ENCODE measurements at regions not wholly inside any gene's neighbourhood (a gene's known extent, or its start where the extent isn't known, plus 50 kb on each side); places are given as distances from the start of the nearest gene placed in this dataset.
A peak's percentile ranks its signal among the peaks of the same experiment; 100 is the strongest.

DNA sequence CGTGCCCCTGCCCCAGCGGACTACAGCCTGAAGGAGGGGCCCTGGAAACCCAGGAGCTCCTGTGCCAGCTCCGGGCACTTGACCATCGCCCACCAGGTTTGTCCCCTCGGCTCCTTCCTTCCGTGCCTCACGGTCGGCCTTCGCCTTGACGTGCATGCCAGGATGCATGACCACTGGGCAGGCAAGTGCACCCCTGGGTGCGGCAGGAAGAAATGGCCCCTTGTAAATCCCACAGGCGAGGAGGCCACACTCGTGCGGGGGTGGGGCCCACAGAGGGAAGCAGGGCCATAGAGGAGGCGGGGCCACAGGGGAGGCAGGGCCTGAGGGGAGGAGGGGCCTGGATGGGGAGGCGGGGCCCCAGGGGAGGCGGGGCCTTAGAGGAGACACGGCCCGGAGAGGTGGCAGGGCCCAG lies 81.7 kb downstream of the YTHDF1 start:
- peak in 1 of 2 donors; percentile 31 for DNase-seq (ENCODE audit: low spot score in 2 of 2)
- H3K9me3 ChIP-seq, result no peaks in the 10 kb centered on the region
- H3K27ac ChIP-seq, result no peak overlapping the region
- no peaks in the 10 kb centered on the region for H3K36me3 ChIP-seq
- no peak for TF ChIP-seq POLR2A (IDR thresholded peaks at IDR 0.05)
- TF ChIP-seq CTCF (IDR thresholded peaks at IDR 0.05), result no peak
- peaks cover 0 to 63% of the 10 kb centered on the region in 2 donors for H3K27me3 ChIP-seq
- H3K4me3 ChIP-seq, result no peak overlapping the region
- no peaks in the 10 kb centered on the region for H3K4me1 ChIP-seq
- intact Hi-C loops (cut with DNase I; ENCODE audit: low total_unique reads), result no loop called here

GRCh38 chr20:63133481-63134091 lies 82.3 kb downstream of the YTHDF1 start:
- peak in 1 of 2 donors; percentile 42 for DNase-seq (ENCODE audit: low spot score in 2 of 2)
- Histone ChIP-seq H3K4me3 (no peak overlapping the region), H3K36me3 (no peaks in the 10 kb centered on the region), H3K4me1 (no peaks in the 10 kb centered on the region), H3K27me3 (peaks cover 0 to 65% of the 10 kb centered on the region in 2 donors), H3K9me3 (no peaks in the 10 kb centered on the region), H3K27ac (no peak overlapping the region)
- TF ChIP-seq POLR2AphosphoS5 (IDR thresholded peaks at IDR 0.05), result no peak
- no peak for TF ChIP-seq POLR2A (IDR thresholded peaks at IDR 0.05)
- no peak for TF ChIP-seq CTCF (IDR thresholded peaks at IDR 0.05)
- intact Hi-C loops (cut with DNase I; ENCODE audit: low total_unique reads), result no loop called here

GRCh38 chr20:63132715-63133471 lies 83.0 kb downstream of the YTHDF1 start:
- Histone ChIP-seq H3K4me3 (no peak overlapping the region), H3K27me3 (peaks cover 0 to 65% of the 10 kb centered on the region in 2 donors), H3K4me1 (no peaks in the 10 kb centered on the region), H3K36me3 (no peaks in the 10 kb centered on the region), H3K27ac (no peak overlapping the region), H3K9me3 (no peaks in the 10 kb centered on the region)
- intact Hi-C loops (cut with DNase I; ENCODE audit: low total_unique reads), result no loop called here
- DNase-seq (ENCODE audit: low spot score in 2 of 2), result peak in 1 of 2 donors; percentile 46
- TF ChIP-seq CTCF (IDR thresholded peaks at IDR 0.05) (no peak), POLR2AphosphoS5 (IDR thresholded peaks at IDR 0.05) (no peak), POLR2A (IDR thresholded peaks at IDR 0.05) (no peak)

- no peak overlapping the region for H3K4me3 ChIP-seq
- no peaks in the 10 kb centered on the region for H3K4me1 ChIP-seq
- peaks cover 0 to 65% of the 10 kb centered on the region in 2 donors for H3K27me3 ChIP-seq
- DNase-seq (ENCODE audit: low spot score in 2 of 2), result peak in 1 of 2 donors; percentile 24
- H3K27ac ChIP-seq, result no peak overlapping the region
- H3K36me3 ChIP-seq, result no peaks in the 10 kb centered on the region
- intact Hi-C loops (cut with DNase I; ENCODE audit: low total_unique reads), result no loop called here
- TF ChIP-seq CTCF (IDR thresholded peaks at IDR 0.05), result no peak
- no peak for TF ChIP-seq POLR2AphosphoS5 (IDR thresholded peaks at IDR 0.05)
- TF ChIP-seq POLR2A (IDR thresholded peaks at IDR 0.05), result no peak
- H3K9me3 ChIP-seq, result no peaks in the 10 kb centered on the region
Observed at GRCh38 chr20:63132131-63132714, 83.7 kb downstream of the YTHDF1 start.
